ENCODE measurements at regions not wholly inside any gene's neighbourhood (a gene's known extent, or its start where the extent isn't known, plus 50 kb on each side); places are given as distances from the start of the nearest gene placed in this dataset.

DNA sequence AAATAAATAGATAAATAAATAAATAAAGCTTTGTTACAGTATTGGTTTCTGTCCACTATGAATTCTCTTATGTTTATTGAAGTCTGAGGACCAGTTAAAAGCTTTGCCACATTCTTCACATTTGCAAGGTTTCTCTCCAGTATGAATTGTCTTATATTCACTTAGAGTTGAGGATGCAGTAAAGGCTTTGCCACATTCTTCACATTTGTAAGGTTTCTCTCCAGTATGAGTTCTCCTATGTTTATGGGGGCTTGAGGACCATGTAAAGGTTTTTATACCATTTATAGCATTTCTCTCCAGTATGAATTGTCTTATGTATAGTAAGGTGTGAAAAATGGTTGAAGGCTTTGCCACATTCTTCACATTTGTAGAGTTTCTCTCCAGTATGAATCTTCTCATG lies 168.3 kb downstream of the ZNF737 start:
- Histone ChIP-seq H3K27me3 (replicated peaks; ENCODE audit: control insufficient read depth, insufficient read depth, low read length) (no peaks in the 10 kb centered on the region), H3K36me3 (ENCODE audit: control insufficient read depth, insufficient read depth, low read length) (no peaks in the 10 kb centered on the region), H3K4me1 (no peaks in the 10 kb centered on the region), H3K4me3 (ENCODE audit: low read depth, low read length) (no peak overlapping the region), H3K9me3 (no peaks in the 10 kb centered on the region)
- BruUV-seq (replicated peaks): no TSS peak
- Mint-ChIP-seq H3K36me3 (ENCODE audit: insufficient read depth, unreplicated experiment) (no peaks in the 10 kb centered on the region), H3K27ac (ENCODE audit: unreplicated experiment) (no peak overlapping the region), H3K4me3 (ENCODE audit: unreplicated experiment) (no peak overlapping the region), H3K27me3 (ENCODE audit: insufficient read depth, unreplicated experiment) (no peaks in the 10 kb centered on the region), H3K4me1 (ENCODE audit: low read depth, unreplicated experiment) (no peaks in the 10 kb centered on the region), H3K9me3 (ENCODE audit: unreplicated experiment) (peaks cover 29% of the 10 kb centered on the region)
- intact Hi-C loops (cut with micrococcal nuclease; ENCODE audit: unreplicated experiment): no loop called here
- no peak for DNase-seq
- TF ChIP-seq, protein P1, sequence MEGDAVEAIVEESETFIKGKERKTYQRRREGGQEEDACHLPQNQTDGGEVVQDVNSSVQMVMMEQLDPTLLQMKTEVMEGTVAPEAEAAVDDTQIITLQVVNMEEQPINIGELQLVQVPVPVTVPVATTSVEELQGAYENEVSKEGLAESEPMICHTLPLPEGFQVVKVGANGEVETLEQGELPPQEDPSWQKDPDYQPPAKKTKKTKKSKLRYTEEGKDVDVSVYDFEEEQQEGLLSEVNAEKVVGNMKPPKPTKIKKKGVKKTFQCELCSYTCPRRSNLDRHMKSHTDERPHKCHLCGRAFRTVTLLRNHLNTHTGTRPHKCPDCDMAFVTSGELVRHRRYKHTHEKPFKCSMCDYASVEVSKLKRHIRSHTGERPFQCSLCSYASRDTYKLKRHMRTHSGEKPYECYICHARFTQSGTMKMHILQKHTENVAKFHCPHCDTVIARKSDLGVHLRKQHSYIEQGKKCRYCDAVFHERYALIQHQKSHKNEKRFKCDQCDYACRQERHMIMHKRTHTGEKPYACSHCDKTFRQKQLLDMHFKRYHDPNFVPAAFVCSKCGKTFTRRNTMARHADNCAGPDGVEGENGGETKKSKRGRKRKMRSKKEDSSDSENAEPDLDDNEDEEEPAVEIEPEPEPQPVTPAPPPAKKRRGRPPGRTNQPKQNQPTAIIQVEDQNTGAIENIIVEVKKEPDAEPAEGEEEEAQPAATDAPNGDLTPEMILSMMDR (IDR thresholded peaks at IDR 0.05; ENCODE audit: insufficient read depth in 1 of 2, low read depth in 1 of 2, low read length in 1 of 2, severe bottlenecking in 1 of 2, unreplicated experiment in 1 of 2): no peak
- ChIA-PET CTCF (no interaction called here), POLR2A (no interaction called here)

DNA sequence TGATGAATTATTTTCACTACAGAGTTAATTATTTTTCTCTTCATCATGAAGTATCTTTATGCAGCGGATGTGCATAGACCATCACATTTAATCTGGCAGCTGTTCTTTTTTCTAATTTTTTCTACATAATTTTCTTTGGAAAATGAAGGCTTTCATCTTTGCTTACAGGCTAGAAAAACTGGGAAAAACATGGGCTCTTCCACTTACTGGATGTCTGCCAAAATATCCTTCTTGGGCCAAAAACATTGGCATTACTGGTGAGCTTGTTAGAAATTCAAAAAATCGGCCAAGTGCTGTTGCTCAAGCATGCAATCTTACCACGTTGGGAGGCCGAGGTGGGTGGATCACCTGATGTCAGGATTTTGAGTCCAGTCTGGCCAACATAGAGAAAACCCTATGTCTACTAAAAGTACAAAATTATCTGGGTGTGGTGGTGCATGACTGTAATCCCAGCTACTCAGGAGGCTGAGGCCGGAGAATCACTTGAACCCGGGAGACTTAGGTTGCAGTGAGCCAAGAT lies 176.8 kb downstream of the ZNF737 start:
- H3K27me3 Mint-ChIP-seq (ENCODE audit: insufficient read depth, unreplicated experiment): no peaks in the 10 kb centered on the region
- Histone ChIP-seq H3K4me1 (no peaks in the 10 kb centered on the region), H3K9me3 (no peaks in the 10 kb centered on the region)

DNA sequence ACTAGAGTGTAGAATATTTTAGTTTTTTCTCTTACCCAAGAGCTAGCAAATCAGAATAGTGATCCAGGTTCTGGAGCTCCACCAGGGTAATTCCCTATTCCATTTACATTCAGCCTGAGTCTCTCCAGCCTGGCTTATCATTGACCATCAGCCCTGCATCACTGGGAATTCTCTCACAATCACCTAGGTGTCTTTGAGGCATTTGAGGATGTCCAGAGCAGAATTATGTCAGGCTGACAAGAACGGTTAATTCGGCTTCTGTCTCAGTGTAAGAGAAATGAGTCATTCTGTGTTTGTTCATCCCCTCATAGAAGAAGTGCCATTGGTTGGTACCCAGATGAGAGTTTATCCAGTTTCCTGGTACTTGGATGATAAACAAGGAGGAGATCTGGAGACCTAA lies 180.5 kb downstream of the ZNF737 start:
- Histone ChIP-seq H3K4me1 (no peaks in the 10 kb centered on the region), H3K36me3 (ENCODE audit: control insufficient read depth, insufficient read depth, low read length) (no peaks in the 10 kb centered on the region), H3K9me3 (no peaks in the 10 kb centered on the region), H3K4me3 (ENCODE audit: low read depth, low read length) (no peak overlapping the region), H3K27me3 (replicated peaks; ENCODE audit: control insufficient read depth, insufficient read depth, low read length) (no peaks in the 10 kb centered on the region)
- no peaks in the 10 kb centered on the region for H3K27me3 Mint-ChIP-seq (ENCODE audit: insufficient read depth, unreplicated experiment)
- no peaks in the 10 kb centered on the region for H3K9me3 Mint-ChIP-seq (ENCODE audit: unreplicated experiment)
- H3K4me3 Mint-ChIP-seq (ENCODE audit: unreplicated experiment): no peak overlapping the region
- BruUV-seq (replicated peaks): no TSS peak
- intact Hi-C loops (cut with micrococcal nuclease; ENCODE audit: unreplicated experiment): no loop called here
- CTCF ChIA-PET: no interaction called here
- POLR2A ChIA-PET: no interaction called here
- no peaks in the 10 kb centered on the region for H3K36me3 Mint-ChIP-seq (ENCODE audit: insufficient read depth, unreplicated experiment)
- no peak for DNase-seq
- no peaks in the 10 kb centered on the region for H3K4me1 Mint-ChIP-seq (ENCODE audit: low read depth, unreplicated experiment)
- TF ChIP-seq, protein P1 (IDR thresholded peaks at IDR 0.05; ENCODE audit: insufficient read depth in 1 of 2, low read depth in 1 of 2, low read length in 1 of 2, severe bottlenecking in 1 of 2, unreplicated experiment in 1 of 2): no peak
- H3K27ac Mint-ChIP-seq (ENCODE audit: unreplicated experiment): no peak overlapping the region

More for the DNA sequence above, 176.8 kb downstream of the ZNF737 start:
- Mint-ChIP-seq H3K27ac (ENCODE audit: unreplicated experiment) (no peak overlapping the region), H3K4me3 (ENCODE audit: unreplicated experiment) (no peak overlapping the region), H3K9me3 (ENCODE audit: unreplicated experiment) (no peaks in the 10 kb centered on the region), H3K36me3 (ENCODE audit: insufficient read depth, unreplicated experiment) (no peaks in the 10 kb centered on the region), H3K4me1 (ENCODE audit: low read depth, unreplicated experiment) (no peaks in the 10 kb centered on the region)
- DNase-seq: no peak
- TF ChIP-seq, protein P1 (IDR thresholded peaks at IDR 0.05; ENCODE audit: insufficient read depth in 1 of 2, low read depth in 1 of 2, low read length in 1 of 2, severe bottlenecking in 1 of 2, unreplicated experiment in 1 of 2): no peak
- H3K27me3 ChIP-seq (replicated peaks; ENCODE audit: control insufficient read depth, insufficient read depth, low read length): no peaks in the 10 kb centered on the region
- BruUV-seq (replicated peaks): no TSS peak
- intact Hi-C loops (cut with micrococcal nuclease; ENCODE audit: unreplicated experiment): no loop called here
- ChIA-PET POLR2A (no interaction called here), CTCF (no interaction called here)
- H3K36me3 ChIP-seq (ENCODE audit: control insufficient read depth, insufficient read depth, low read length): no peaks in the 10 kb centered on the region
- no peak overlapping the region for H3K4me3 ChIP-seq (ENCODE audit: low read depth, low read length)

All from Caco-2 (cell line).